GM12864 (cell line): ENCODE measurements at regions not wholly inside any gene's neighbourhood (a gene's known extent, or its start where the extent isn't known, plus 50 kb on each side); places are given as distances from the start of the nearest gene placed in this dataset.

Experiments
- DNase-seq: peaks from one replicate; pipeline ENCODE4 v3.0.0-alpha.2; 2011; ENCODE audit warnings: low read depth
- H3K4me3 ChIP-seq: 2 replicates; pipeline ENCODE4 v1.5.1; 2011; ENCODE audit warnings: mild to moderate bottlenecking, low read depth, low read length, control low read depth
- CTCF ChIP-seq: IDR thresholded peaks from 2 replicates; pipeline ENCODE4 v1.5.1; 2011; ENCODE audit warnings: low read depth, mild to moderate bottlenecking, moderate library complexity, low read length, control low read depth, inconsistent platforms; ENCODE audit errors: missing control alignments

GRCh38 chr14:78083837-78084236, 86.3 kb upstream of the NRXN3 start:
- no peak for TF ChIP-seq CTCF
- no peak overlapping the region for H3K4me3 ChIP-seq
- DNase-seq: no peak

GRCh38 chr14:78086342-78086741, 83.8 kb upstream of the NRXN3 start:
- TF ChIP-seq CTCF: no peak
- DNase-seq: no peak
- no peak overlapping the region for H3K4me3 ChIP-seq

GRCh38 chr14:78088916-78089315, 81.3 kb upstream of the NRXN3 start:
- no peak for TF ChIP-seq CTCF
- H3K4me3 ChIP-seq: no peak overlapping the region
- no peak for DNase-seq

GRCh38 chr14:78090864-78091263, 79.3 kb upstream of the NRXN3 start:
- no peak for DNase-seq
- no peak overlapping the region for H3K4me3 ChIP-seq
- TF ChIP-seq CTCF: no peak

GRCh38 chr14:78091361-78091760, 78.8 kb upstream of the NRXN3 start:
- no peak overlapping the region for H3K4me3 ChIP-seq
- TF ChIP-seq CTCF: no peak

GRCh38 chr14:78092040-78092439, 78.1 kb upstream of the NRXN3 start:
- TF ChIP-seq CTCF: no peak

More at GRCh38 chr14:78091361-78091760, 78.8 kb upstream of the NRXN3 start:
- no peak for DNase-seq

GRCh38 chr14:78103271-78103670, 66.9 kb upstream of the NRXN3 start:
- no peak for TF ChIP-seq CTCF
- no peak overlapping the region for H3K4me3 ChIP-seq
- no peak for DNase-seq

More at GRCh38 chr14:78092040-78092439, 78.1 kb upstream of the NRXN3 start:
- no peak overlapping the region for H3K4me3 ChIP-seq
- DNase-seq: no peak
